HUES64 (cell line): ENCODE measurements at regions not wholly inside any gene's neighbourhood (a gene's known extent, or its start where the extent isn't known, plus 50 kb on each side); places are given as distances from the start of the nearest gene placed in this dataset.
A peak's percentile ranks its signal among the peaks of the same experiment; 100 is the strongest.

Experiments used
- H3K27ac ChIP-seq: 2 replicates; pipeline ENCODE4 v1.7.0; 2013; ENCODE audit warnings: low read depth, low read length, inconsistent platforms
- H3K27me3 ChIP-seq: 2 replicates; pipeline ENCODE4 v1.6.1; 2013; ENCODE audit warnings: mild to moderate bottlenecking, low read length; ENCODE audit not compliant: insufficient read depth
- H3K36me3 ChIP-seq: 2 replicates; pipeline ENCODE4 v1.6.1; 2013; ENCODE audit warnings: mild to moderate bottlenecking, low read length; ENCODE audit not compliant: insufficient read depth
- H3K4me1 ChIP-seq: 2 replicates; pipeline ENCODE4 v1.6.1; 2013; ENCODE audit warnings: mild to moderate bottlenecking, low read length, moderate library complexity; ENCODE audit not compliant: insufficient read depth
- H3K4me3 ChIP-seq: 2 replicates; pipeline ENCODE4 v1.5.1; 2013; ENCODE audit warnings: mild to moderate bottlenecking, low read length, moderate library complexity
- H3K9ac ChIP-seq: 2 replicates; pipeline ENCODE4 v1.6.1; 2013; ENCODE audit warnings: mild to moderate bottlenecking, low read depth, low read length
- H3K9me3 ChIP-seq: 2 replicates; pipeline ENCODE4 v1.6.1; 2013; ENCODE audit warnings: low read depth, low read length; ENCODE audit not compliant: insufficient read depth
- WGBS: fragments of 150-250, 120-280 bp; methylation state at CpG from one replicate; pipeline ENCODE4 v1.1.7; 2013; ENCODE audit warnings: missing lambda C conversion rate; 5-methylcytosine and 5-hydroxymethylcytosine counted together

DNA sequence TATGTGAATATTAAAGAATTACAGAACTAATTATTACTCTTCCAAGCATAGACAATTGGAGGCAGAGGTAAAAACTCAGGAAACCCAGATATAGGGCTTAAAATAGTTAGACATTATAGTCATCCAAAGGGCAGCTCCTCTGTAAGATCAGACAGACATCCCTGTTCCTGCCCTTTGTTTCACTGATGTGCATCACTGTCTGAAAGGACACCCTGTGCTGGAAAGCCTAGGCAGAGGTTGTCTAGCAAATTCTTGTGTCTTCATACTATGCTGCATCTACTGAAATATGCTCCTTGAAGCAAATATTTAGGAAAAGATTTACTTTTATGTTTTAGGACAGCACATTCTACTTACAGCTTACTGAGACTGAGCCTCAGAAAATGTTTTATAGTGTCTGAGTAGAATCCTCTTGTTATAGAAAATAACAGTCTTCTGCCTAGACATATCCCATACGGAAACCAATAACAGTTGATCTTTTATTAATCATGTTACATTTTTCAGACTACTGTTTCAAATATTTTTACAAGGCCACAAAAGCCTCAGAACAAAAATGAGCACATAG is 977.3 kb upstream of the CDH2 start:
- no peak overlapping the region for H3K9ac ChIP-seq
- no peak overlapping the region for H3K27ac ChIP-seq
- H3K4me1 ChIP-seq, result peaks cover 10% of the 10 kb centered on the region
- H3K27me3 ChIP-seq, result no peaks in the 10 kb centered on the region
- H3K36me3 ChIP-seq, result no peaks in the 10 kb centered on the region
- WGBS, result 100% methylated on average over 1 of the region's 1 CpG
- no peaks in the 10 kb centered on the region for H3K9me3 ChIP-seq
- no peak overlapping the region for H3K4me3 ChIP-seq

DNA sequence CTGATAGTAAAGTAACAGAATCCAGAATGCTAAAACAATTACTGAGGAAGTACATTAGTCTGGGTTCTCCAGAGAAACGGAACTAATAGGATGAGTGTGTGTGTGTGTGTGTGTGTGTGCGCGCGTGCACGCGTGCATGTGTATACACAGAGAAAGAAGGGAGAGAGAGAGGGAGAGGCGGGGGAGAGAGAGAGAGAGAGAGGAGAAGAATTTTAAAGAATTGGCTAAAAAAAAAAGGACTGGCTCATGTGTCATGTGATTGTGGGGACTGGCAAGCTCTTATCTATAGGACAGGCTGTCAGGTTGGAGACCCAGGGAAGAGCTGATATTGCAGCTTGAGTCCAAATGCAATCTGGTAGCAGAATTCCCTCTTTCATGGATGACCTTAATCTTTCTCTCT is 976.2 kb upstream of the CDH2 start:
- 91% methylated on average over 7 of the region's 7 CpGs for WGBS
- Histone ChIP-seq H3K4me3 (no peak overlapping the region), H3K27ac (no peak overlapping the region), H3K4me1 (peaks cover 9% of the 10 kb centered on the region; the same call in 1 of the 2 replicates), H3K9me3 (no peaks in the 10 kb centered on the region), H3K36me3 (no peaks in the 10 kb centered on the region), H3K27me3 (no peaks in the 10 kb centered on the region), H3K9ac (no peak overlapping the region)

DNA sequence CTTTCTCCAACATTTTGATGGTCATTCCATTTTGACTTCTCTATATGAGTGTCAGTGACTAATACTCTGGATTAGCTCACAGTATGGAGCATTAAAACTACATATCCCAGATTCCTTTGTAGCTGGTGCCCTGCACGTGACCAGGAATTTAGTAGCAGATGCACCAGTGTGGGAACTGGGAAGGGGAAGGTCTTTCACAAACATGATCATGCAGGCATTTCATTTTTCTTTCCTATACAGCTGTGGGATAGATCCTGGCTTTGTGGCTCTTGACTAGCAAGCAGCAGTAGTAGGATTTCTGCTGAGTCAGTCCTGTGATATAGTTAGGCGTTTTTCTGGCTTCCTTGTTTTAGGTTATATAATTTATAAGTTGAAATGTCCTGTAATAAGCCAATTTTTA is 971.0 kb upstream of the CDH2 start:
- Histone ChIP-seq H3K9me3 (no peaks in the 10 kb centered on the region), H3K4me3 (no peak overlapping the region), H3K27ac (no peak overlapping the region), H3K4me1 (peaks cover 8% of the 10 kb centered on the region; the same call in 1 of the 2 replicates), H3K27me3 (no peaks in the 10 kb centered on the region), H3K36me3 (no peaks in the 10 kb centered on the region), H3K9ac (no peak overlapping the region)
- WGBS, result 54% methylated on average over 2 of the region's 2 CpGs

DNA sequence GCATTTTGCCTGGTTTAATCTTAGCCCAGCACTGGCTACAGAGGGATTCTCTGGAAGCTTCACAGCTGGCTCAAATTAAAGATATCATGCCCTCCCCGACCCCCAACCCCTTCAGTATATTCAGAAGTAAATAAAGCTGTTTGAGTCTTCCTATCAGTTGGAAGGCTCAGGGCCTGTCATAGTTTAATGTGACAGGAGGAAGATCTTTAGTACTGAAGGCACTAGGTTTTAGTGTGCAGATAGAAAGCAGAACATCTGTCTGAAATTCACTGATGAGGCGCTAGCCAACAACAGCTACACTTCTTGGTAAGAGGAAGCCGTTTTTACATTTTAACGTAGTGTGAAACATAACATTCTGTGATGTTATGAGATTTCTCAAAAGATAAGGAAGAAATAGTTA is 969.1 kb upstream of the CDH2 start:
- 97% methylated on average over 3 of the region's 4 CpGs for WGBS
- no peak overlapping the region for H3K4me3 ChIP-seq
- no peaks in the 10 kb centered on the region for H3K9me3 ChIP-seq

DNA sequence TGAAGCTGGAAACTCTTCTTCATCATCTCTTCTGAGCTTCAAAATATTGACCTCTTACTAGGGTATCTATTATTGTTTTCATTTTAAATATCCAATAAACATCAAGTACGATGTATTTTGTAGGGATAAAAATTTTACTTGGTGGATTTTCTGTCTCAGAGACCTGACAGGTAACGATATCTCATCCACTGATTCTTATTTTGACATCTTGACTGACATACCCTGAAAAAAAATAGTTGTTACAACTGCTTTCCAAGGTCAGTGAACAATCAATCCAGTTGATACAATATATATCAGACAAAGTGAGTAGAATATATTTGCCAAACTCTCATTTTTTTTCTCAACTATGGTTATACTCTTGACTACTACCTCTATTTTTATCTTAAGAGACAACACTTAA is 963.7 kb upstream of the CDH2 start:
- no peak overlapping the region for H3K9ac ChIP-seq
- WGBS, result 88% methylated on average over 1 of the region's 2 CpGs
- H3K4me1 ChIP-seq, result peaks cover 12% of the 10 kb centered on the region
- H3K27me3 ChIP-seq, result no peaks in the 10 kb centered on the region
- H3K36me3 ChIP-seq, result no peaks in the 10 kb centered on the region
- H3K4me3 ChIP-seq, result no peak overlapping the region
- H3K27ac ChIP-seq, result no peak overlapping the region
- H3K9me3 ChIP-seq, result no peaks in the 10 kb centered on the region

More for the DNA sequence above, 969.1 kb upstream of the CDH2 start:
- H3K4me1 ChIP-seq, result peaks cover 8% of the 10 kb centered on the region; the same call in 1 of the 2 replicates
- no peak overlapping the region for H3K27ac ChIP-seq
- H3K27me3 ChIP-seq, result no peaks in the 10 kb centered on the region
- H3K36me3 ChIP-seq, result no peaks in the 10 kb centered on the region
- no peak overlapping the region for H3K9ac ChIP-seq

DNA sequence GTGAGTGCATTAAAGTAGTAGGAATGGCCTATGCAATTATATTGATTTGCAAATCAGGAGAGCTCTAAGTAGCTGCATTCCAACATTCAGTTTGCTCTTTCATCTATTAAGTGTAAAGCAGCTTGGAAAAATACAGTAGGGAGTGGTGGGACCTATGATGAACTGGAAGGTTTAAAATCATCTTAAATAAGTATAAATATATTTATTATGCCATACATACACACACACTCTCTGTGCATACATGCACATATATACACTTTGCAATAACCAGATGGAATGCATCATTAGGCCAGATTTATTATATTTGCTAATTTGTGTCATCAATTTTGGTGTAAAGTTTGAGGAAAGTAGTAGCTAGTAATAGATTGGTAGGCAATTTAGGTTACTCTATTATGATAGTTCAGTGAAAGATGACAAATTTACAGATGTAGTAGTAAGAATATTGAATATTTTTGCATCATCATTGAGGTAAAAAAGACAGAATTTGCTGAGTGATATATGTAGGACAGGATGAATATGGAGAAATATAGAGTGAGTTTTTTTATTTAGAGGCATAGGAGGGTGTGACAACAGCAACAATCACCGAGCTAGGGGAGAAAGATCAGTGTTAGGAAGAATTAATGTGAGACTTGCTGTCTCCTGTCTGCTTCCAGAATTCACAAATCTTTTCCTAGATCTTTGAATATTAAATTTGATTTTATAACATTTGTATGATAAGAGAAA is 961.0 kb upstream of the CDH2 start:
- H3K4me3 ChIP-seq, result no peak overlapping the region
- H3K4me1 ChIP-seq, result peaks cover 12% of the 10 kb centered on the region
- H3K36me3 ChIP-seq, result no peaks in the 10 kb centered on the region
- H3K27ac ChIP-seq, result no peak overlapping the region
- H3K27me3 ChIP-seq, result no peaks in the 10 kb centered on the region
- no peaks in the 10 kb centered on the region for H3K9me3 ChIP-seq
- H3K9ac ChIP-seq, result no peak overlapping the region
- WGBS, result 96% methylated on average over 1 of the region's 1 CpG

DNA sequence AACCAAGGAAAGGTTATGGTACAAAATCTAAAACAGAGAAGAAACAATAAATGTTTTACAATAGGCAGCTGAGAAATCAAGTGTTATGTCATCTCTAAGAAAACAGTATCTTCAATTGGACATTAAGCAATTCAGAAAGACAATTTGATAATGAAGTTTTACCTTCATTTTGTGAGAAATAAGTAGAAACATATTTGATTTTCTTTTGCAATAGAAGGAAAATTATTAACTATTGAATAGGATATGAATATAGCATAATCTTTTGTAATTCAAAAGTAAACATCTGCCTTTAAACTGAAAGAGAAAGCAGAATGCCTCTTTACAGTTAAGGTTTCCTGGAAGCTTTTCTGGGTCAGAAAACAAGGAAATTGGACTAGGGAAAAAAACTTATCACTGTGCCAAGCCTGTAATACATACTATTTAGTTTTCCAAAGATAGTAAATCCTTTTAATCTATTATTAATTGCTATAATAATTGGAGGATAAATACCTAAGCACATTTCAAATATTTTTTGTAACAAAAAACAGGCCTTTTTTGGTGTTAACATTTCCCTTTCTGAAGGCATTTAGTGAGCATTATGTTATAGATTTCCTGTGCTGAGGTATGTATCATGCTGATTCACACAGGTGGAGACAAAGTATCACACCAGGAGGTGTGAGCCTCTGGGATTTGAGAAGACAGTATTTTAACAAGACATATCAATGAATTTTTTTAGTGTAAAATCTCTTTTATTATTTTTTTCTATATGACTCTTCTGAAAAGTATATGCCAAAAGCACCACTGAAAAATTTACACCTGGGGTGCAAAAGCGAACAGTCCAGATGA is 947.0 kb upstream of the CDH2 start:
- peak overlapping the region; percentile 75 for H3K27ac ChIP-seq
- WGBS, result no CpG with 5 or more reads among the region's 1 CpG
- peak overlapping the region; percentile 22; the same call in 1 of the 2 replicates for H3K9ac ChIP-seq

DNA sequence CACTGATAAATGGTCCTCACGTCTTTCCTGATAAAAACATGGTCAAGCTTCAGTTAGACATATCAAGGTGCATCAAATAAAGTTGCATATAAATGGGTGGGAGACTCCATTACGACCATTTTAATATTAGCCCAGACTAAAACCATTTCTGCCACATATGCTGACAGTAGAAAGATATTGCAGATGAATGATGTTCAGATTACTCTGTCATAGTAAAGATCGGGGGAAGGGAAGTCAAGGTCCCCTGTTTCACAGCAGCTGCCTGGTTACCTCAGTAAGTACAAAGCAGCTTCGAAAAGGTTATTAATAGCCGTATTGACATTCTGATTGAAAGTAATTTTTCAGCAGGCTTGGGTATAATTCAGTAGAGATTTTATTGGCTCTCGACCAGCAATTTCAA is 927.7 kb upstream of the CDH2 start:
- H3K36me3 ChIP-seq, result no peaks in the 10 kb centered on the region
- H3K4me3 ChIP-seq, result no peak overlapping the region
- no peak overlapping the region for H3K27ac ChIP-seq
- H3K9me3 ChIP-seq, result no peaks in the 10 kb centered on the region
- H3K27me3 ChIP-seq, result no peaks in the 10 kb centered on the region
- H3K4me1 ChIP-seq, result 0 out of 2 replicates have a peak, but pooled peaks cover 6% of the 10 kb centered on the region
- no peak overlapping the region for H3K9ac ChIP-seq
- 92% methylated on average over 5 of the region's 6 CpGs for WGBS

More for the DNA sequence above, 947.0 kb upstream of the CDH2 start:
- peaks cover 20% of the 10 kb centered on the region for H3K4me1 ChIP-seq
- no peak overlapping the region for H3K4me3 ChIP-seq
- no peaks in the 10 kb centered on the region for H3K27me3 ChIP-seq
- H3K9me3 ChIP-seq, result no peaks in the 10 kb centered on the region
- no peaks in the 10 kb centered on the region for H3K36me3 ChIP-seq

DNA sequence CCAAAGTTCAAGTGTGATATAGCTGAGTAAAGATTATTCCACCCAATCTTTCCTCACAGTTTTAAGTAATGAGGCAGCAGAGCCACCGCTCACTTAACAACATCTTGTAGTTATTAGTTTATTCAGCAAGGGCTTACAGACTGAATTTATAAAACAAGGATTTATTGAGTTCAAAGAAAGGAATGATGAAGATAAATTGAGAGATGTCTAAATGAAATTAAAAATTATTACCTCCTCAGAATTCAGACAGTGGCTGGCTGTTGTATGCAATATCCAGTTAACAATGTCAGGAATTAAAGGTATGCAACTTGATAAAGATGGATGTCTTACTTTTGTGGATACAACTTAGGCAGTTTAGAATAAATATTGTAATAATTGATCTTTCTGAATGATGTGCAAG is 927.3 kb upstream of the CDH2 start:
- Histone ChIP-seq H3K36me3 (no peaks in the 10 kb centered on the region), H3K9me3 (no peaks in the 10 kb centered on the region), H3K27me3 (no peaks in the 10 kb centered on the region), H3K4me1 (0 out of 2 replicates have a peak, but pooled peaks cover 6% of the 10 kb centered on the region), H3K27ac (no peak overlapping the region), H3K4me3 (no peak overlapping the region), H3K9ac (no peak overlapping the region)
- WGBS, result no CpG with 5 or more reads among the region's 1 CpG

DNA sequence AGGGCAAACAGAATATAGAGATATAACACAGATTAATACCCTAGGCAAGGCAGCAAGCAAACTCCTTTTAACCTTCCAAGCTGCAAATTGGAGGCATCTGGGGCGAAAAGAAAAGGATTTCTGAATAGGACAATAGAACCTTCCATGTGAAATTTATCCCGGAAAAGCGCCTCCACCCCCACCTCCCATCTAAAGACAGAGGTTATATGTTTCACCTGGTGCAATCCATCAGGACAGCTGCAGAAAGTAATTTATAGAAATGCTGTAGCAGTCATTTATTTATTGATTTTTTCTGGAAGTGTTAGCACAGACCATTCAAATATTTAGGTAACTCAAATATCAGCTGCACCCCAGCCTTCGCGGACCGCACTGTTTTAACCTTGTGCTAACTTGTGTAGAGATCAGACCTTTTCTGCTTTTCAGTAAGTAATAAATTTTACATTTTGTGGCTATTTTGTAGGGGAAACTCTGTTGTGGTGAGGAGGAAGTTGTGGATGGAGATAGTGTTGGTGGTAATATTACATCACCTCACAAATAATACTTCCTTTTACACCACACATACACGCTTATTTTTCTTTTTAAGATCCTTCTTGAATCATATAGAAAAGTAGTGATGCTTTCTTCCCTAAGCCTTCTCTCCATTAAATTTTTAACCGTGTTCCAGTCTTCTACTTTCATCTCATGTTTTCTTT is 919.3 kb upstream of the CDH2 start:
- H3K4me3 ChIP-seq, result no peak overlapping the region
- no peaks in the 10 kb centered on the region for H3K27me3 ChIP-seq
- H3K4me1 ChIP-seq, result peaks cover 8% of the 10 kb centered on the region; the same call in 1 of the 2 replicates
- no peaks in the 10 kb centered on the region; the same call in 1 of the 2 replicates for H3K9me3 ChIP-seq
- no peak overlapping the region for H3K9ac ChIP-seq
- H3K36me3 ChIP-seq, result no peaks in the 10 kb centered on the region
- no peak overlapping the region for H3K27ac ChIP-seq
- 80% methylated on average over 7 of the region's 8 CpGs for WGBS
